ENCODE measurements at regions not wholly inside any gene's neighbourhood (a gene's known extent, or its start where the extent isn't known, plus 50 kb on each side); places are given as distances from the start of the nearest gene placed in this dataset.

DNA sequence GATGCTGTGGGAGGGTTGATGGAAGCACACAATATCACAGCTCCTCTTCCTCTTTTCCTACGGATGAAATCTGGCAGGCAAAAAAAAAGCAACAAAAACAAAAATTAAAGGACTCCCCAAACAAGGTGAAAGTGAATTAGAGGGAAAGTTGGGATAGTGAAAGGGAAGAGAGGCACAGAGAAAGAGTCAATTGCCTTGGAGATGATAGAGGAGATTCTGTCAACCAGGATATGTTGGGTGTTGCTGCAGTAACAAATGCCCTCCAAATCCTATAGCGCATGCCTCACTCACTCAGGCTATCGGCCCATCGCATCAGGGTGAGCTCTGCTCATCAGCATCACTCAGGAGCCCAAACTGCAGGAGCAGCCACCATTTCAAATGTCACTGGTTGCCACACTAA, 119.1 kb downstream of the DLEU7 start:
- TF ChIP-seq, protein P1, sequence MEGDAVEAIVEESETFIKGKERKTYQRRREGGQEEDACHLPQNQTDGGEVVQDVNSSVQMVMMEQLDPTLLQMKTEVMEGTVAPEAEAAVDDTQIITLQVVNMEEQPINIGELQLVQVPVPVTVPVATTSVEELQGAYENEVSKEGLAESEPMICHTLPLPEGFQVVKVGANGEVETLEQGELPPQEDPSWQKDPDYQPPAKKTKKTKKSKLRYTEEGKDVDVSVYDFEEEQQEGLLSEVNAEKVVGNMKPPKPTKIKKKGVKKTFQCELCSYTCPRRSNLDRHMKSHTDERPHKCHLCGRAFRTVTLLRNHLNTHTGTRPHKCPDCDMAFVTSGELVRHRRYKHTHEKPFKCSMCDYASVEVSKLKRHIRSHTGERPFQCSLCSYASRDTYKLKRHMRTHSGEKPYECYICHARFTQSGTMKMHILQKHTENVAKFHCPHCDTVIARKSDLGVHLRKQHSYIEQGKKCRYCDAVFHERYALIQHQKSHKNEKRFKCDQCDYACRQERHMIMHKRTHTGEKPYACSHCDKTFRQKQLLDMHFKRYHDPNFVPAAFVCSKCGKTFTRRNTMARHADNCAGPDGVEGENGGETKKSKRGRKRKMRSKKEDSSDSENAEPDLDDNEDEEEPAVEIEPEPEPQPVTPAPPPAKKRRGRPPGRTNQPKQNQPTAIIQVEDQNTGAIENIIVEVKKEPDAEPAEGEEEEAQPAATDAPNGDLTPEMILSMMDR (IDR thresholded peaks at IDR 0.05) = no peak
- TF ChIP-seq POLR2AphosphoS5 (IDR thresholded peaks at IDR 0.05) = no peak
- TF ChIP-seq POLR2A (IDR thresholded peaks at IDR 0.05; ENCODE audit: low read depth) = no peak
- no peak for TF ChIP-seq EP300 (IDR thresholded peaks at IDR 0.05)

All from esophagus muscularis mucosa (tissue), 4 donors.